H9 (cell line): ENCODE measurements at regions not wholly inside any gene's neighbourhood (a gene's known extent, or its start where the extent isn't known, plus 50 kb on each side); places are given as distances from the start of the nearest gene placed in this dataset.
A peak's percentile ranks its signal among the peaks of the same experiment; 100 is the strongest.

Experiments
- DNase-seq: peaks from one replicate; pipeline ENCODE4 v3.0.0-alpha.2; 2017
- H2AFZ ChIP-seq: one replicate; pipeline ENCODE4 v1.6.1; 2013; ENCODE audit warnings: mild to moderate bottlenecking, low read length, control low read depth, moderate library complexity
- H2AK5ac ChIP-seq: 2 replicates; pipeline ENCODE4 v1.6.1; 2013; ENCODE audit warnings: low read length, control low read depth, mixed read lengths; ENCODE audit not compliant: insufficient read length
- H2BK120ac ChIP-seq: one replicate; pipeline ENCODE4 v1.6.1; 2013; ENCODE audit warnings: low read depth, mild to moderate bottlenecking, low read length, control low read depth, inconsistent platforms; ENCODE audit not compliant: poor library complexity, severe bottlenecking
- H2BK12ac ChIP-seq: 2 replicates; pipeline ENCODE4 v1.6.1; 2013; ENCODE audit warnings: low read length, control low read depth, mixed read lengths, low read depth; ENCODE audit not compliant: insufficient read length
- H2BK15ac ChIP-seq: 2 replicates; pipeline ENCODE4 v1.6.1; 2013; ENCODE audit warnings: low read depth, low read length, control low read depth
- H2BK20ac ChIP-seq: one replicate; pipeline ENCODE4 v1.6.1; 2013; ENCODE audit warnings: low read depth, mild to moderate bottlenecking, low read length, control low read depth, inconsistent platforms; ENCODE audit not compliant: poor library complexity, severe bottlenecking
- H2BK5ac ChIP-seq: 2 replicates; pipeline ENCODE4 v1.6.1; 2013; ENCODE audit warnings: low read length, control low read depth, mixed read lengths; ENCODE audit not compliant: insufficient read length
- H3K14ac ChIP-seq: 2 replicates; pipeline ENCODE4 v1.6.1; 2013; ENCODE audit warnings: low read length, control low read depth; ENCODE audit not compliant: insufficient read depth
- H3K18ac ChIP-seq: 2 replicates; pipeline ENCODE4 v1.6.1; 2013; ENCODE audit warnings: low read depth, mild to moderate bottlenecking, mixed read lengths, low read length, control low read depth; ENCODE audit not compliant: insufficient read length
- H3K23ac ChIP-seq: 2 replicates; pipeline ENCODE4 v1.6.1; 2013; ENCODE audit warnings: low read length, control low read depth, mixed read lengths, low read depth; ENCODE audit not compliant: insufficient read length
- H3K23me2 ChIP-seq: 2 replicates; pipeline ENCODE4 v1.6.1; 2013; ENCODE audit warnings: low read depth, mild to moderate bottlenecking, mixed read lengths, low read length, control low read depth; ENCODE audit not compliant: insufficient read length, poor library complexity, severe bottlenecking
- H3K27ac ChIP-seq: 2 replicates; pipeline ENCODE4 v1.5.1; 2013; ENCODE audit warnings: low read length, control low read depth, mixed read lengths, low read depth; ENCODE audit not compliant: insufficient read length
- H3K27me3 ChIP-seq: 2 replicates; pipeline ENCODE4 v1.6.1; 2013; ENCODE audit warnings: low read length, control low read depth, inconsistent platforms; ENCODE audit not compliant: insufficient read depth
- H3K4ac ChIP-seq: 2 replicates; pipeline ENCODE4 v1.6.1; 2013; ENCODE audit warnings: low read depth, mild to moderate bottlenecking, control low read depth, inconsistent platforms, low read length, moderate library complexity
- H3K4me1 ChIP-seq: 2 replicates; pipeline ENCODE4 v1.6.1; 2013; ENCODE audit warnings: low read length, control low read depth, inconsistent platforms; ENCODE audit not compliant: insufficient read depth
- H3K4me2 ChIP-seq: 2 replicates; pipeline ENCODE4 v1.6.1; 2013; ENCODE audit warnings: low read length, control low read depth, mixed read lengths; ENCODE audit not compliant: insufficient read length, insufficient read depth
- H3K56ac ChIP-seq: 2 replicates; pipeline ENCODE4 v1.6.1; 2013; ENCODE audit warnings: low read depth, mild to moderate bottlenecking, mixed read lengths, low read length, control low read depth; ENCODE audit not compliant: insufficient read length
- H3K79me1 ChIP-seq: 2 replicates; pipeline ENCODE4 v1.6.1; 2013; ENCODE audit warnings: low read depth, mild to moderate bottlenecking, moderate library complexity, low read length, control low read depth, inconsistent platforms; ENCODE audit not compliant: insufficient read depth, poor library complexity, severe bottlenecking
- H3K79me2 ChIP-seq: 2 replicates; pipeline ENCODE4 v1.6.1; 2013; ENCODE audit warnings: low read length, control low read depth, inconsistent platforms; ENCODE audit not compliant: insufficient read depth
- H3K9ac ChIP-seq: 2 replicates; pipeline ENCODE4 v1.6.1; 2013; ENCODE audit warnings: low read length, control low read depth, mixed read lengths; ENCODE audit not compliant: insufficient read length; ENCODE audit errors: extremely low read depth
- H3K9me3 ChIP-seq: one replicate; pipeline ENCODE4 v1.6.1; 2013; ENCODE audit warnings: low read depth, low read length, inconsistent platforms; ENCODE audit not compliant: control insufficient read depth
- H3T11ph ChIP-seq: one replicate; pipeline ENCODE4 v1.6.1; 2013; ENCODE audit warnings: mild to moderate bottlenecking, low read length, control low read depth, inconsistent platforms
- H4K20me1 ChIP-seq: one replicate; pipeline ENCODE4 v1.6.1; 2013; ENCODE audit not compliant: control insufficient read depth, insufficient read length, insufficient read depth
- H4K5ac ChIP-seq: 2 replicates; pipeline ENCODE4 v1.6.1; 2013; ENCODE audit warnings: low read depth, mild to moderate bottlenecking, mixed read lengths, low read length, control low read depth; ENCODE audit not compliant: insufficient read length
- H4K8ac ChIP-seq: replicated peaks from 2 replicates; pipeline ENCODE4 v1.6.1; 2013; ENCODE audit warnings: low read length, control low read depth, mixed read lengths, low read depth; ENCODE audit not compliant: insufficient read length
- H4K91ac ChIP-seq: 2 replicates; pipeline ENCODE4 v1.6.1; 2013; ENCODE audit warnings: low read depth, mild to moderate bottlenecking, moderate library complexity, mixed read lengths, low read length, control low read depth; ENCODE audit not compliant: insufficient read length
- H3K27ac Mint-ChIP-seq, 3 experiments: 2 replicates in 2 of 3; 3 replicates in 1 of 3; pipeline ENCODE4 v1.8.0; 2020 to 2021; ENCODE audit warnings: mixed read lengths in 3 of 3, mild to moderate bottlenecking in 1 of 3, moderate library complexity in 1 of 3
- H3K27me3 Mint-ChIP-seq: 2 replicates; pipeline ENCODE4 v1.8.0; 2021; ENCODE audit warnings: low read depth, mild to moderate bottlenecking, moderate library complexity, mixed read lengths
- H3K36me3 Mint-ChIP-seq, 3 experiments: 2 replicates in 2 of 3; 3 replicates in 1 of 3; pipeline ENCODE4 v1.8.0; 2020 to 2021; ENCODE audit warnings: low read depth in 3 of 3, mixed read lengths in 3 of 3; ENCODE audit not compliant: insufficient read depth in 1 of 3
- H3K4me1 Mint-ChIP-seq, 2 experiments: 2 replicates each; pipeline ENCODE4 v1.8.0; 2020; ENCODE audit warnings: mixed read lengths in 2 of 2
- H3K4me3 Mint-ChIP-seq, 2 experiments: 2 replicates in 1 of 2; 3 replicates in 1 of 2; pipeline ENCODE4 v1.8.0; 2020 to 2021; ENCODE audit warnings: mild to moderate bottlenecking in 2 of 2, mixed read lengths in 2 of 2, moderate library complexity in 1 of 2
- H3K9me3 Mint-ChIP-seq, 2 experiments: 2 replicates in 1 of 2; 3 replicates in 1 of 2; pipeline ENCODE4 v1.8.0; 2020; ENCODE audit warnings: mild to moderate bottlenecking in 2 of 2, mixed read lengths in 2 of 2, moderate library complexity in 1 of 2
- CTCF ChIP-seq: fragments of 200-600 bp; sonication (generic); conservative IDR thresholded peaks from 3 replicates; pipeline ENCODE4 v1.8.0; 2021; ENCODE audit warnings: antibody characterized with exemption, mild to moderate bottlenecking
- WGBS: extraction: QIAGEN DNeasy Blood & Tissue Kit; methylation state at CpG from one replicate; pipeline ENCODE4 v1.1.7; 2013; ENCODE audit warnings: missing lambda C conversion rate, low lambda C conversion rate, mixed read lengths; ENCODE audit not compliant: insufficient read length; ENCODE audit errors: extremely low coverage; 5-methylcytosine and 5-hydroxymethylcytosine counted together

DNA sequence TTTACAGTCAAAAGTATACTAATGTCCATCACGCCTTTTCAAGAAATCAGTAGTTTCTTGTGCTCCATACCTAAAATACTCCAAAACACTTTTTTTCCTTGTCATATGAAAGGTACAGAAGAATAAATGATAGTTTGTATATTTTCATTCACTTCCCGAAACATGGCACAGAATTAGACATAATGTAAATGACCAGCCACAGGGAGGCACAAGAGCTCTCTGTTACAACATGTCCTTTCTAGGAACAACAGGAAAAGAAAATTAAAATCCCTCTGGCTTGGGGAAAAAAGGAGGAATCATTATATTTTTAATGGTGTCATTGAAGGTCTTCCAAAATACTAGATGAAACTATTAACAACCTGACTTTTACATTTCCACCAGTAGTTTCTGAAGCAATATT, 331.2 kb downstream of the ACTR3B start:
- no peak overlapping the region for H3K27ac ChIP-seq
- H3K23ac ChIP-seq = no peak overlapping the region
- no peak overlapping the region for H3K4me3 Mint-ChIP-seq
- WGBS = no CpG with 5 or more reads among the region's 2 CpGs
- H3K9me3 ChIP-seq = no peaks in the 10 kb centered on the region
- peaks cover 2 to 6% (median 2%) of the 10 kb centered on the region in 3 experiments; a peak in 5 of 7 replicates for H3K36me3 Mint-ChIP-seq
- DNase-seq = no peak
- no peak overlapping the region for H4K8ac ChIP-seq
- no peak overlapping the region for H3K9ac ChIP-seq
- H3K27me3 Mint-ChIP-seq = no peaks in the 10 kb centered on the region; the same call in 1 of the 2 replicates
- H3K4ac ChIP-seq = no peak overlapping the region
- no peaks in the 10 kb centered on the region for H3K79me1 ChIP-seq
- no peaks in the 10 kb centered on the region; the same call in 1 of the 2 replicates for H3K4me1 ChIP-seq
- H3K4me2 ChIP-seq = no peak overlapping the region
- no peaks in the 10 kb centered on the region for H3K23me2 ChIP-seq
- no peak overlapping the region for H3K27ac Mint-ChIP-seq
- peaks cover 11 to 13% of the 10 kb centered on the region in 2 experiments for H3K9me3 Mint-ChIP-seq
- H3K56ac ChIP-seq = no peak overlapping the region
- H3T11ph ChIP-seq = no peak overlapping the region
- H2AFZ ChIP-seq = no peak overlapping the region
- H2AK5ac ChIP-seq = no peak overlapping the region
- H2BK15ac ChIP-seq = no peak overlapping the region
- H2BK5ac ChIP-seq = no peak overlapping the region
- H4K91ac ChIP-seq = no peak overlapping the region
- no peak overlapping the region for H3K14ac ChIP-seq
- H4K5ac ChIP-seq = no peak overlapping the region
- H2BK20ac ChIP-seq = no peak overlapping the region
- no peaks in the 10 kb centered on the region for H4K20me1 ChIP-seq
- H3K18ac ChIP-seq = no peak overlapping the region
- no peak overlapping the region for H2BK12ac ChIP-seq
- peak; percentile 33; the same call in 2 of the 3 replicates for TF ChIP-seq CTCF
- no peak overlapping the region for H2BK120ac ChIP-seq
- H3K27me3 ChIP-seq = no peaks in the 10 kb centered on the region
- H3K79me2 ChIP-seq = no peaks in the 10 kb centered on the region
- H3K4me1 Mint-ChIP-seq = peaks cover 6 to 7% of the 10 kb centered on the region in 2 experiments
